Suprapubic skin (tissue), 4 donors: ENCODE measurements at regions not wholly inside any gene's neighbourhood (a gene's known extent, or its start where the extent isn't known, plus 50 kb on each side); places are given as distances from the start of the nearest gene placed in this dataset.

Experiments used
- DNase-seq, 2 donors: peaks; one replicate each; pipeline ENCODE4 v3.0.0-alpha.2; 2019; ENCODE audit warnings: low spot score in 2 of 2
- H3K27ac ChIP-seq: fragments of 200-600 bp; sonication (generic); one replicate; pipeline ENCODE4 v1.5.1; 2019
- H3K27me3 ChIP-seq: fragments of 200-600 bp; sonication (generic); one replicate; pipeline ENCODE4 v1.5.1; 2019
- H3K36me3 ChIP-seq: fragments of 200-600 bp; sonication (generic); one replicate; pipeline ENCODE4 v1.5.1; 2019
- H3K4me1 ChIP-seq: fragments of 200-600 bp; sonication (generic); one replicate; pipeline ENCODE4 v1.5.1; 2019
- H3K4me3 ChIP-seq: fragments of 200-600 bp; sonication (generic); one replicate; pipeline ENCODE4 v1.5.1; 2019; ENCODE audit warnings: mild to moderate bottlenecking
- H3K9me3 ChIP-seq: fragments of 200-600 bp; sonication (generic); one replicate; pipeline ENCODE4 v1.5.1; 2019
- EP300 ChIP-seq: sonication (generic); formaldehyde crosslinking; IDR thresholded peaks from one replicate; pipeline ENCODE4 v1.6.1; 2017; ENCODE audit warnings: antibody characterized with exemption
- POLR2A ChIP-seq, 2 donors: fragments of 450-650 bp; IDR thresholded peaks; one replicate each; pipeline ENCODE4 v1.6.1; 2017; ENCODE audit warnings: antibody characterized with exemption in 2 of 2, mild to moderate bottlenecking in 2 of 2, moderate library complexity in 2 of 2
- POLR2AphosphoS5 ChIP-seq, 3 donors: sonication (generic); formaldehyde crosslinking; IDR thresholded peaks; one replicate each; pipeline ENCODE4 v1.6.1; 2017; ENCODE audit warnings: antibody characterized with exemption in 3 of 3
- WGBS: methylation state at CpG from one replicate; pipeline ENCODE4 v1.1.5; 2018; 5-methylcytosine and 5-hydroxymethylcytosine counted together
- TF ChIP-seq, protein P1 (sequence below), 2 donors: fragments of 200-600 bp in 1 of 2; fragments of 450-650 bp in 1 of 2; sonication (generic) in 1 of 2; IDR thresholded peaks; one replicate each; pipeline ENCODE4 v1.5.1; 2016 to 2019; ENCODE audit warnings: antibody characterized with exemption in 2 of 2, mild to moderate bottlenecking in 1 of 2, moderate library complexity in 1 of 2

DNA sequence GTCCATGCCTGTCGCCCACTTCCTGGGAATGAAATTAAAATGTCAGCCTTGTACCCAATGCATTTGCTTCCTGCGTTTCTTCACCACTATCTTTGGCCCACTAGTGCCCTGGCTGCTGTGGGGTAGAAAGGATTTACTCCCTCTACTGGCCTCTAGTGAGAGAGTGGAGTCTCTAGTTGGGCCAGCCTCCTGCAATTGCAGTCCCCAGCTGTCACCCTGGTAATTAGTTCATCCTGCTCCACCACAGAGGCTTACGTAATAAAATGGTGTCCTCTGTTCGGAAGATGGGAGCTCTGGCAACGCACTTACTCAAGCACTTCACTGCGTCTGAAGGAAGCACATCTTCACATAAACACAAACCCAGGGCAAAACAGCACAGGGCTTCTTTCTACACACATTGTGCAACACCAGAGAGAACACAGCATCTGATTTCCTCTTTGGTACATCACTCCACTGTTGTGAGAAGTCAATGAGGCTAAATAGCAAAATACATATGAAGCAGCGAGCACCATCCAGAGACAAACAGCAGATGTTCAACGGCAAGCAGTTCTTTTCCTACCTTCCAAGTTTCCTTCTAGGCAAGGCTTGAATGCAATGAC is 274.6 kb downstream of the LRATD1 start:
- Histone ChIP-seq H3K9me3 (no peaks in the 10 kb centered on the region), H3K27me3 (no peaks in the 10 kb centered on the region), H3K27ac (no peak overlapping the region), H3K36me3 (no peaks in the 10 kb centered on the region), H3K4me3 (no peak overlapping the region), H3K4me1 (peaks cover 12% of the 10 kb centered on the region)
- 68% methylated on average over 8 of the region's 8 CpGs for WGBS
- TF ChIP-seq POLR2A (IDR thresholded peaks at IDR 0.05): no peak
- TF ChIP-seq, protein P1, sequence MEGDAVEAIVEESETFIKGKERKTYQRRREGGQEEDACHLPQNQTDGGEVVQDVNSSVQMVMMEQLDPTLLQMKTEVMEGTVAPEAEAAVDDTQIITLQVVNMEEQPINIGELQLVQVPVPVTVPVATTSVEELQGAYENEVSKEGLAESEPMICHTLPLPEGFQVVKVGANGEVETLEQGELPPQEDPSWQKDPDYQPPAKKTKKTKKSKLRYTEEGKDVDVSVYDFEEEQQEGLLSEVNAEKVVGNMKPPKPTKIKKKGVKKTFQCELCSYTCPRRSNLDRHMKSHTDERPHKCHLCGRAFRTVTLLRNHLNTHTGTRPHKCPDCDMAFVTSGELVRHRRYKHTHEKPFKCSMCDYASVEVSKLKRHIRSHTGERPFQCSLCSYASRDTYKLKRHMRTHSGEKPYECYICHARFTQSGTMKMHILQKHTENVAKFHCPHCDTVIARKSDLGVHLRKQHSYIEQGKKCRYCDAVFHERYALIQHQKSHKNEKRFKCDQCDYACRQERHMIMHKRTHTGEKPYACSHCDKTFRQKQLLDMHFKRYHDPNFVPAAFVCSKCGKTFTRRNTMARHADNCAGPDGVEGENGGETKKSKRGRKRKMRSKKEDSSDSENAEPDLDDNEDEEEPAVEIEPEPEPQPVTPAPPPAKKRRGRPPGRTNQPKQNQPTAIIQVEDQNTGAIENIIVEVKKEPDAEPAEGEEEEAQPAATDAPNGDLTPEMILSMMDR (IDR thresholded peaks at IDR 0.05): no peak
- no peak for DNase-seq

DNA sequence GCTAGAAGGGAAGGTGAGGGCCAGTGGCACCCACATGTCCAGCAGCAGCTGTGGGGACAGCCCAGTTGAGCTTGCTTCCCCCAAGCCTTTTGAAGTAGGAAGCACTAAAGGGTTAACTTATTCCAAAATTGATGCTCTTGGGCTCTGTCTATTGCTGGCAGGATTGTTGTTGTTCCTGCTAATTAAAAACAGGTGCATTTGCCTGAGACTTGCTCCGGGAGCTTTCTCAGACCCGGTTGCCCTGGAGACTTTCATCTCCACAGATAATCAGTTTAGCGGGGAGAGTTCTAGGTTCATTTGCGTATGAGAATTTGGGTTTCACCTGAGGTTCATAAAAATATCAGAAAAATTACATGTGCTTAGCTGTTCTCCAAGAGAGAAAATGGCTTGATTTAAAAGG is 277.3 kb downstream of the LRATD1 start:
- DNase-seq: no peak
- WGBS: 42% methylated on average over 4 of the region's 4 CpGs
- TF ChIP-seq EP300 (no peak), POLR2A (IDR thresholded peaks at IDR 0.05) (no peak), POLR2AphosphoS5 (IDR thresholded peaks at IDR 0.05) (no peak)
- TF ChIP-seq, protein P1 (IDR thresholded peaks at IDR 0.05): no peak
- H3K27me3 ChIP-seq: no peaks in the 10 kb centered on the region
- H3K36me3 ChIP-seq: no peaks in the 10 kb centered on the region
- no peak overlapping the region for H3K4me3 ChIP-seq
- peaks cover 12% of the 10 kb centered on the region for H3K4me1 ChIP-seq
- H3K27ac ChIP-seq: no peak overlapping the region
- no peaks in the 10 kb centered on the region for H3K9me3 ChIP-seq

DNA sequence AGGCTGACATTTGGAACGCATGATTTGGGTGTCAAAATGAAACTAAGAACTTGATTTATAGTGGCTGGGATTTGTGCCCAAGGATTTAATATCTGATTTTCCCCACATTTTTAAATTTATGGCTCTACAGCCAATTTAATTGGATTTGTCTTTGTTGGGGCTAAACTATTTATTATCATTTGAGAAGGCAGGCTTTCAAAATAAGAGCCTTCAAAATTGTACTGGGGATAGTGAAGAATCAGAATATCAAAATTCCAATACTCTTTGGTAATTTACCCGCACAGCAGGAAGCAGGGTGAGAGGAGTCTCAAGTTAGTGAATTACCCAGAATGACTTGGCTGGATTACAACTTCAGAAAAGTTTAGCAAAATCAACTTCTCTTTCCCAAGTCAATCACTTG is 278.1 kb downstream of the LRATD1 start:
- no peak for TF ChIP-seq POLR2A (IDR thresholded peaks at IDR 0.05)
- no peak for TF ChIP-seq POLR2AphosphoS5 (IDR thresholded peaks at IDR 0.05)
- TF ChIP-seq, protein P1 (IDR thresholded peaks at IDR 0.05): no peak
- TF ChIP-seq EP300: no peak
- Histone ChIP-seq H3K4me1 (peaks cover 12% of the 10 kb centered on the region), H3K27ac (no peak overlapping the region)

DNA sequence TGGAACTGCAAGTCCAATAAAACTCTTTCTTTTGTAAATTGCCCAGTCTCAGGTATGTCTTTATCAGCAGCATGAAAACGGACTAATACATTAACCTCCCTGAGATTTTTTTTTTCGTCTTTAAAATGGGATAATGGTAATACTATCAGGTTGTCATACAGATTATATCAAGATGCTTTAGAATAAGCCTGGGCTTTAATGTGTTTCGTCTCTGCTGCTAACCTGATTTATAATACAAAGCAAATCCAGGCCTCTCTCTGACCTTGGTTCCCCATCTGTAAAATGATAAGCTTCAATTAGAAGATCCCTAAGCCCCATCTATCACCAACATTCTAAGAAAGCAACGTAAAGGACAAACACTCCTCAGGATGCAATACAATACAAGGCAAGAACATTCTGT is 283.5 kb downstream of the LRATD1 start:
- Histone ChIP-seq H3K4me1 (no peaks in the 10 kb centered on the region), H3K27ac (no peak overlapping the region), H3K36me3 (no peaks in the 10 kb centered on the region), H3K27me3 (no peaks in the 10 kb centered on the region), H3K9me3 (no peaks in the 10 kb centered on the region), H3K4me3 (no peak overlapping the region)
- TF ChIP-seq EP300 (no peak), POLR2AphosphoS5 (IDR thresholded peaks at IDR 0.05) (no peak), POLR2A (IDR thresholded peaks at IDR 0.05) (no peak)
- TF ChIP-seq, protein P1 (IDR thresholded peaks at IDR 0.05): no peak
- WGBS: 87% methylated on average over 4 of the region's 4 CpGs
- DNase-seq: no peak

More for the DNA sequence above, 278.1 kb downstream of the LRATD1 start:
- 16% methylated on average over 2 of the region's 2 CpGs for WGBS
- no peaks in the 10 kb centered on the region for H3K9me3 ChIP-seq
- H3K36me3 ChIP-seq: no peaks in the 10 kb centered on the region
- DNase-seq: no peak
- no peaks in the 10 kb centered on the region for H3K27me3 ChIP-seq
- H3K4me3 ChIP-seq: no peak overlapping the region

DNA sequence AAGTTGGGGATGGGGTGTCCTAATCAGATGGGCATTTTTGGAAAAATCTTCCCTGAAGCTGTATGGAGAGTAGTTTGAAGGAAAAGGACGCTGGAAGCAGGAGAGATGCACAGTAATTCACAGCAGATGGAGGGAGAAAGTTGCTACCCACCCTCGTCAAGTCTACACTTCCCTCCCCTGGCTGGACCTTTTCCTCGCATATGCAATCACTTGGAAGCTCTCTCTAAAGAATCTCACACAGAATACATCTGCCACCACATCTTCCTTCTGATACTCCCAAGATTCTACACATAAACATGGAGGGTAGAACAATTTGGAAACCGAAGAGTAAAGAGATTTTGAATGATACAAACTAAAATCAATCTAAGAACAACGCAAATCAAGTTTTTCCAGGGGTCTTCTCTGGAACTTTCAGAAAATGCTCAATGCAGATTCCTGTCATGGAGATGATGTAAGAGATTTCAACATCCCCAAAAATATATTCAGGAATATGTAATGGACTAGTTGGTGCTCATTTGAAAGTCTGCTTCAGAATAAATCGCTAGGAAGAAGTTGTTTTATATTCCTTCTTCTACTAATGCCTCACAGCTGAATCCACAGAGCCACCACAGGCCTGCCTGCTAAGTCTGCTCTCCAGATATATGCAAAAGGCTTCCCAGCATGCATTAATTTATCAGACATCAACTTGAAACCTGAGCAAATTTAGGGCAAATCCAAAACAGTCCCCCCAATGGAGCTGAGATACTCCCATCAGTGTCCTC is 291.5 kb downstream of the LRATD1 start:
- H3K27me3 ChIP-seq: no peaks in the 10 kb centered on the region
- H3K36me3 ChIP-seq: no peaks in the 10 kb centered on the region
- TF ChIP-seq, protein P1 (IDR thresholded peaks at IDR 0.05): no peak
- TF ChIP-seq POLR2AphosphoS5 (IDR thresholded peaks at IDR 0.05) (no peak), EP300 (no peak), POLR2A (IDR thresholded peaks at IDR 0.05) (no peak)
- no peaks in the 10 kb centered on the region for H3K9me3 ChIP-seq
- H3K4me1 ChIP-seq: no peaks in the 10 kb centered on the region
- no peak overlapping the region for H3K4me3 ChIP-seq
- no peak overlapping the region for H3K27ac ChIP-seq
- DNase-seq: no peak
- 72% methylated on average over 6 of the region's 6 CpGs for WGBS
